H9 (cell line): ENCODE measurements at regions not wholly inside any gene's neighbourhood (a gene's known extent, or its start where the extent isn't known, plus 50 kb on each side); places are given as distances from the start of the nearest gene placed in this dataset.

Experiments used
- DNase-seq: peaks from one replicate; pipeline ENCODE4 v3.0.0-alpha.2; 2017
- H2AFZ ChIP-seq: one replicate; pipeline ENCODE4 v1.6.1; 2013; ENCODE audit warnings: mild to moderate bottlenecking, low read length, control low read depth, moderate library complexity
- H2AK5ac ChIP-seq: 2 replicates; pipeline ENCODE4 v1.6.1; 2013; ENCODE audit warnings: low read length, control low read depth, mixed read lengths; ENCODE audit not compliant: insufficient read length
- H2BK120ac ChIP-seq: one replicate; pipeline ENCODE4 v1.6.1; 2013; ENCODE audit warnings: low read depth, mild to moderate bottlenecking, low read length, control low read depth, inconsistent platforms; ENCODE audit not compliant: poor library complexity, severe bottlenecking
- H2BK12ac ChIP-seq: 2 replicates; pipeline ENCODE4 v1.6.1; 2013; ENCODE audit warnings: low read length, control low read depth, mixed read lengths, low read depth; ENCODE audit not compliant: insufficient read length
- H2BK15ac ChIP-seq: 2 replicates; pipeline ENCODE4 v1.6.1; 2013; ENCODE audit warnings: low read depth, low read length, control low read depth
- H2BK20ac ChIP-seq: one replicate; pipeline ENCODE4 v1.6.1; 2013; ENCODE audit warnings: low read depth, mild to moderate bottlenecking, low read length, control low read depth, inconsistent platforms; ENCODE audit not compliant: poor library complexity, severe bottlenecking
- H2BK5ac ChIP-seq: 2 replicates; pipeline ENCODE4 v1.6.1; 2013; ENCODE audit warnings: low read length, control low read depth, mixed read lengths; ENCODE audit not compliant: insufficient read length
- H3K14ac ChIP-seq: 2 replicates; pipeline ENCODE4 v1.6.1; 2013; ENCODE audit warnings: low read length, control low read depth; ENCODE audit not compliant: insufficient read depth
- H3K18ac ChIP-seq: 2 replicates; pipeline ENCODE4 v1.6.1; 2013; ENCODE audit warnings: low read depth, mild to moderate bottlenecking, mixed read lengths, low read length, control low read depth; ENCODE audit not compliant: insufficient read length
- H3K23ac ChIP-seq: 2 replicates; pipeline ENCODE4 v1.6.1; 2013; ENCODE audit warnings: low read length, control low read depth, mixed read lengths, low read depth; ENCODE audit not compliant: insufficient read length
- H3K23me2 ChIP-seq: 2 replicates; pipeline ENCODE4 v1.6.1; 2013; ENCODE audit warnings: low read depth, mild to moderate bottlenecking, mixed read lengths, low read length, control low read depth; ENCODE audit not compliant: insufficient read length, poor library complexity, severe bottlenecking
- H3K27ac ChIP-seq: 2 replicates; pipeline ENCODE4 v1.5.1; 2013; ENCODE audit warnings: low read length, control low read depth, mixed read lengths, low read depth; ENCODE audit not compliant: insufficient read length
- H3K27me3 ChIP-seq: 2 replicates; pipeline ENCODE4 v1.6.1; 2013; ENCODE audit warnings: low read length, control low read depth, inconsistent platforms; ENCODE audit not compliant: insufficient read depth
- H3K4ac ChIP-seq: 2 replicates; pipeline ENCODE4 v1.6.1; 2013; ENCODE audit warnings: low read depth, mild to moderate bottlenecking, control low read depth, inconsistent platforms, low read length, moderate library complexity
- H3K4me1 ChIP-seq: 2 replicates; pipeline ENCODE4 v1.6.1; 2013; ENCODE audit warnings: low read length, control low read depth, inconsistent platforms; ENCODE audit not compliant: insufficient read depth
- H3K4me2 ChIP-seq: 2 replicates; pipeline ENCODE4 v1.6.1; 2013; ENCODE audit warnings: low read length, control low read depth, mixed read lengths; ENCODE audit not compliant: insufficient read length, insufficient read depth
- H3K56ac ChIP-seq: 2 replicates; pipeline ENCODE4 v1.6.1; 2013; ENCODE audit warnings: low read depth, mild to moderate bottlenecking, mixed read lengths, low read length, control low read depth; ENCODE audit not compliant: insufficient read length
- H3K79me1 ChIP-seq: 2 replicates; pipeline ENCODE4 v1.6.1; 2013; ENCODE audit warnings: low read depth, mild to moderate bottlenecking, moderate library complexity, low read length, control low read depth, inconsistent platforms; ENCODE audit not compliant: insufficient read depth, poor library complexity, severe bottlenecking
- H3K79me2 ChIP-seq: 2 replicates; pipeline ENCODE4 v1.6.1; 2013; ENCODE audit warnings: low read length, control low read depth, inconsistent platforms; ENCODE audit not compliant: insufficient read depth
- H3K9ac ChIP-seq: 2 replicates; pipeline ENCODE4 v1.6.1; 2013; ENCODE audit warnings: low read length, control low read depth, mixed read lengths; ENCODE audit not compliant: insufficient read length; ENCODE audit errors: extremely low read depth
- H3K9me3 ChIP-seq: one replicate; pipeline ENCODE4 v1.6.1; 2013; ENCODE audit warnings: low read depth, low read length, inconsistent platforms; ENCODE audit not compliant: control insufficient read depth
- H3T11ph ChIP-seq: one replicate; pipeline ENCODE4 v1.6.1; 2013; ENCODE audit warnings: mild to moderate bottlenecking, low read length, control low read depth, inconsistent platforms
- H4K20me1 ChIP-seq: one replicate; pipeline ENCODE4 v1.6.1; 2013; ENCODE audit not compliant: control insufficient read depth, insufficient read length, insufficient read depth
- H4K5ac ChIP-seq: 2 replicates; pipeline ENCODE4 v1.6.1; 2013; ENCODE audit warnings: low read depth, mild to moderate bottlenecking, mixed read lengths, low read length, control low read depth; ENCODE audit not compliant: insufficient read length
- H4K8ac ChIP-seq: replicated peaks from 2 replicates; pipeline ENCODE4 v1.6.1; 2013; ENCODE audit warnings: low read length, control low read depth, mixed read lengths, low read depth; ENCODE audit not compliant: insufficient read length
- H4K91ac ChIP-seq: 2 replicates; pipeline ENCODE4 v1.6.1; 2013; ENCODE audit warnings: low read depth, mild to moderate bottlenecking, moderate library complexity, mixed read lengths, low read length, control low read depth; ENCODE audit not compliant: insufficient read length
- H3K27ac Mint-ChIP-seq, 3 experiments: 2 replicates in 2 of 3; 3 replicates in 1 of 3; pipeline ENCODE4 v1.8.0; 2020 to 2021; ENCODE audit warnings: mixed read lengths in 3 of 3, mild to moderate bottlenecking in 1 of 3, moderate library complexity in 1 of 3
- H3K27me3 Mint-ChIP-seq: 2 replicates; pipeline ENCODE4 v1.8.0; 2021; ENCODE audit warnings: low read depth, mild to moderate bottlenecking, moderate library complexity, mixed read lengths
- H3K36me3 Mint-ChIP-seq, 3 experiments: 2 replicates in 2 of 3; 3 replicates in 1 of 3; pipeline ENCODE4 v1.8.0; 2020 to 2021; ENCODE audit warnings: low read depth in 3 of 3, mixed read lengths in 3 of 3; ENCODE audit not compliant: insufficient read depth in 1 of 3
- H3K4me1 Mint-ChIP-seq, 2 experiments: 2 replicates each; pipeline ENCODE4 v1.8.0; 2020; ENCODE audit warnings: mixed read lengths in 2 of 2
- H3K4me3 Mint-ChIP-seq, 2 experiments: 2 replicates in 1 of 2; 3 replicates in 1 of 2; pipeline ENCODE4 v1.8.0; 2020 to 2021; ENCODE audit warnings: mild to moderate bottlenecking in 2 of 2, mixed read lengths in 2 of 2, moderate library complexity in 1 of 2
- H3K9me3 Mint-ChIP-seq, 2 experiments: 2 replicates in 1 of 2; 3 replicates in 1 of 2; pipeline ENCODE4 v1.8.0; 2020; ENCODE audit warnings: mild to moderate bottlenecking in 2 of 2, mixed read lengths in 2 of 2, moderate library complexity in 1 of 2
- CTCF ChIP-seq: fragments of 200-600 bp; sonication (generic); conservative IDR thresholded peaks from 3 replicates; pipeline ENCODE4 v1.8.0; 2021; ENCODE audit warnings: antibody characterized with exemption, mild to moderate bottlenecking
- WGBS: extraction: QIAGEN DNeasy Blood & Tissue Kit; methylation state at CpG from one replicate; pipeline ENCODE4 v1.1.7; 2013; ENCODE audit warnings: missing lambda C conversion rate, low lambda C conversion rate, mixed read lengths; ENCODE audit not compliant: insufficient read length; ENCODE audit errors: extremely low coverage; 5-methylcytosine and 5-hydroxymethylcytosine counted together

- H3K4me1 Mint-ChIP-seq, result peaks cover 0 to 3% of the 10 kb centered on the region in 2 experiments; a peak in 1 of 4 replicates
- Histone ChIP-seq H4K20me1 (no peaks in the 10 kb centered on the region), H3K14ac (no peak overlapping the region), H3K4me2 (no peak overlapping the region), H3K9me3 (no peaks in the 10 kb centered on the region), H2AFZ (no peak overlapping the region), H2BK15ac (no peak overlapping the region), H3K4me1 (no peaks in the 10 kb centered on the region), H3K23me2 (no peaks in the 10 kb centered on the region), H3K27me3 (no peaks in the 10 kb centered on the region), H4K8ac (no peak overlapping the region), H4K91ac (no peak overlapping the region), H3T11ph (no peak overlapping the region), H2BK12ac (no peak overlapping the region), H3K9ac (no peak overlapping the region), H3K27ac (no peak overlapping the region), H3K56ac (no peak overlapping the region), H3K79me2 (no peaks in the 10 kb centered on the region), H2BK5ac (no peak overlapping the region), H2AK5ac (no peak overlapping the region), H3K4ac (no peak overlapping the region), H3K18ac (no peak overlapping the region), H4K5ac (no peak overlapping the region), H2BK20ac (no peak overlapping the region), H3K79me1 (no peaks in the 10 kb centered on the region), H2BK120ac (no peak overlapping the region), H3K23ac (no peak overlapping the region)
- no peak for DNase-seq
- no peaks in the 10 kb centered on the region for H3K36me3 Mint-ChIP-seq
- no peaks in the 10 kb centered on the region for H3K9me3 Mint-ChIP-seq
- H3K4me3 Mint-ChIP-seq, result no peak overlapping the region
- H3K27ac Mint-ChIP-seq, result no peak overlapping the region
- no peaks in the 10 kb centered on the region for H3K27me3 Mint-ChIP-seq
- 100% methylated on average over 2 of the region's 6 CpGs for whole genome bisulfite sequencing
- no peak for TF ChIP-seq CTCF
These were observed 1781.1 kb upstream of the TENM3 start for GRCh38 chr4:180462116-180462515.
